Effector memory CD8-positive, alpha-beta T cell (primary cell): ENCODE measurements at regions not wholly inside any gene's neighbourhood (a gene's known extent, or its start where the extent isn't known, plus 50 kb on each side); places are given as distances from the start of the nearest gene placed in this dataset.
"Not testable (repeated sequence)": the region's sequence is repeated elsewhere in the genome, so short reads cannot be mapped to it uniquely, and the experiment has no call there.

Source experiments
- ATAC-seq: fragments of 150-1000 bp; cut with Tn5 transposase; replicated peaks from 2 replicates; pipeline ENCODE4 v1.10.0; 2021; ENCODE audit warnings: mild to moderate bottlenecking, moderate library complexity
- DNase-seq, 3 experiments: peaks; one replicate each; pipeline ENCODE4 v3.0.0; 2021
- H3K27ac Mint-ChIP-seq, 2 donors: one replicate each; pipeline ENCODE4 v1.8.0; 2022; ENCODE audit warnings: mild to moderate bottlenecking in 2 of 2, mixed read lengths in 2 of 2, moderate library complexity in 2 of 2
- H3K27me3 Mint-ChIP-seq, 2 donors: one replicate each; pipeline ENCODE4 v1.8.0; 2022; ENCODE audit warnings: mixed read lengths in 2 of 2
- H3K36me3 Mint-ChIP-seq: one replicate; pipeline ENCODE4 v1.8.0; 2022; ENCODE audit warnings: mild to moderate bottlenecking, moderate library complexity, mixed read lengths; ENCODE audit not compliant: insufficient read depth
- H3K4me1 Mint-ChIP-seq, 2 donors: one replicate each; pipeline ENCODE4 v1.8.0; 2022; ENCODE audit warnings: low read depth in 2 of 2, mixed read lengths in 2 of 2
- H3K4me3 Mint-ChIP-seq, 2 donors: one replicate each; pipeline ENCODE4 v1.8.0; 2022; ENCODE audit warnings: mild to moderate bottlenecking in 2 of 2, mixed read lengths in 2 of 2, moderate library complexity in 2 of 2
- H3K9me3 Mint-ChIP-seq, 2 donors: one replicate each; pipeline ENCODE4 v1.8.0; 2022; ENCODE audit warnings: mixed read lengths in 2 of 2

DNA sequence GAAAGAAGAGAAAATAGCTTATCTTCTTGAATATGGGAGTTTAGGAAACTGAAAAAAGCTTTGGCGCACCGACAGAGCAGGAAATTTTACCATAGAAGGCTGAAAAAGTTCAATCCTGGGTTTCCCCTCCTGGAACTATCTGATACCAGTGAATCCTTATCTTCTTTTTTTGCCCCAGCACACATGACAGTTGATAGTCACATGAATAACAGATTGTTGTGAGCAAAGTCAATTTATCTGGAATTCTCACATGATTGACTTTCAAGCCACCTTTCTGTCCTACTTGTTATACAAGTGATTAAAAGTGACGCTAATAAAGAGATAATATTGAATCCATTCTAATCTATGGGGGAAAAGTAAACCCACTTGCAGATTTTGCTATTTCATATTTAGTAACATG lies 365.8 kb upstream of the NPVF start:
- H3K27ac Mint-ChIP-seq: no peak overlapping the region
- H3K27me3 Mint-ChIP-seq: peaks cover 26 to 45% of the 10 kb centered on the region in 2 donors
- H3K4me3 Mint-ChIP-seq: no peak overlapping the region
- no peaks in the 10 kb centered on the region for H3K4me1 Mint-ChIP-seq
- DNase-seq (no peak), ATAC-seq (no peak)
- H3K9me3 Mint-ChIP-seq: peaks cover 0 to 10% of the 10 kb centered on the region in 2 donors
- H3K36me3 Mint-ChIP-seq: peaks cover 4% of the 10 kb centered on the region

DNA sequence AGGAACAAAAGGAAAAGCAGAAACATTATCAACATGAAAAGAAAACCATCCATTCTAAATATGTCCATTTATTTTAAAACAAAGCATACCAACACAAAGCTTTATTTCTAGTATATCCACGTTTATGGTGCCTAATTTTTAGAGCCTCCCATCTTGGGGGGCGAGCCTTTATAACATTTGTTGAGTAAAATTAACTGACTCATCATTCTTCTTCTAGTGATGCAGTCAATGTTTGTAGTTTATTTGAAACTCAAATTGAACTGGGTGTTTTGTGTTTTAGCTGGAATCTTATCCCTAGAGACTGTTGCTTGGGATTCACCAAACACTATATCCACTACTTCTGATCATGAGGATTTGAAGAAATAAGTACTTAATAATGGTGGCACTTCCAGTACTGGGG lies 366.4 kb upstream of the NPVF start:
- peaks cover 0 to 10% of the 10 kb centered on the region in 2 donors for H3K9me3 Mint-ChIP-seq
- H3K27ac Mint-ChIP-seq: no peak overlapping the region
- no peak overlapping the region for H3K4me3 Mint-ChIP-seq
- peaks cover 4% of the 10 kb centered on the region for H3K36me3 Mint-ChIP-seq
- no peak for ATAC-seq
- DNase-seq: no peak
- H3K4me1 Mint-ChIP-seq: no peaks in the 10 kb centered on the region
- peaks cover 26 to 43% of the 10 kb centered on the region in 2 donors for H3K27me3 Mint-ChIP-seq

DNA sequence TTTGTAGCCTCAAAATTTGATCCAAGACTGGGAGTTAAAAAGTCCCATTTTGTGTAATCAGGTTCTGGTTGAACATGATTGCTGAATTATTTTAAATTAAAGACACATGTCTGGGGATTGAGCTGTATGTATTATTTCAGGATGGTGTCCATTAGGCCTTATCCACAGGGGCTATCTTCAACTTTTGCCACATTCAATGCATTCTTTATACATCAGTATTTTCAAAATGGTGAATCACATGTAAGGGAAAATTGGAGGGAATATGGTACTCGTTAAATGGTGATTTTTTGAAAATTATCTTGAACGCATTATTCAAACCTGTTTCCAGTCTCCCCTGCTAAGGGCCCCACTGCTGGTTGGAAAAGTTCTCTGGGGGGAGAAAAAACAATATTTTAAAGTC lies 367.7 kb upstream of the NPVF start:
- peaks cover 4% of the 10 kb centered on the region for H3K36me3 Mint-ChIP-seq
- no peak overlapping the region for H3K4me3 Mint-ChIP-seq
- DNase-seq (no peak), ATAC-seq (no peak)
- no peaks in the 10 kb centered on the region for H3K4me1 Mint-ChIP-seq
- H3K9me3 Mint-ChIP-seq: peaks cover 0 to 10% of the 10 kb centered on the region in 2 donors
- H3K27ac Mint-ChIP-seq: no peak overlapping the region
- peaks cover 29 to 46% of the 10 kb centered on the region in 2 donors for H3K27me3 Mint-ChIP-seq

DNA sequence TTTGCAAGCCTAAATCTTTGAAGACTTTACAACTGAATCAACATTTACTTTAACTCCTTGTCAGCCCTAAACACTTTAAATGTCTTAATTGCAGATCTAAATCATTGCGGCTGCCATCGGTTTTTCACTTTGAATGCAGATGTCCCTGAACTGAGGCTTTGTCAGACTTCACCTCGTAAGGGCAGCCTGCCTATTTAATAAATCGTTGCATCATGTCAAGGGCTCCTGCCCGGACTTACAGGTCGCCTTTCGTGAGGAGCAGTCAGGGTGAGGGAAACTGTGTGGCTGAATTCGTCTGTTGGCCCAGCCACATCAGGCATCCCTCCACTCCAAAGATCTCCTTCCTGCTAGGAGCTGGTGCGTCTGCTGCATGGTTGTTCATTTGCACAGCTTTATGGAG lies 368.2 kb upstream of the NPVF start:
- ATAC-seq (no peak), DNase-seq (no peak)
- Mint-ChIP-seq H3K4me1 (no peaks in the 10 kb centered on the region), H3K27me3 (peaks cover 31 to 46% of the 10 kb centered on the region in 2 donors), H3K4me3 (no peak overlapping the region), H3K9me3 (peaks cover 0 to 10% of the 10 kb centered on the region in 2 donors), H3K36me3 (peaks cover 4% of the 10 kb centered on the region), H3K27ac (no peak overlapping the region)

DNA sequence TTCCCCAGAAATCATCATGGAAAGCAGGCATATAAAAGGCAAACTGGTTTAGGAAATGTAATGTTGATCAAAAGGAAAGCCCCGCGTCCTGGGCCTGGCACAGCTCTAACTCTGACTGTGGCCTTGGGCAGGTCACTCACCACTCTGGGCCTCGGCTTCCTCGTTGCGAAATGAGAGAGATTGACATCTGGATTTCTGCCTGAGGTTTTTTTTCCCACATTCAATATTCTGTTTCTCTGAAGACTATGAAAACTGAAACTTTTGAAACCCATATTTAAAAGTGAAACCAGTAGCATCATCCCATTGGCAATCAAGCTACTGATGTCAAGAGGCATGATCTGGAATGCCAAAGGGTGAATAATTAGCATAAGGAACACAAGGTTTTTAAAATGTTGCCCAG lies 369.7 kb upstream of the NPVF start:
- H3K4me1 Mint-ChIP-seq: no peaks in the 10 kb centered on the region
- ATAC-seq: no peak
- no peak overlapping the region for H3K4me3 Mint-ChIP-seq
- no peak overlapping the region for H3K27ac Mint-ChIP-seq
- peaks cover 0 to 10% of the 10 kb centered on the region in 2 donors for H3K9me3 Mint-ChIP-seq
- peaks cover 21 to 34% of the 10 kb centered on the region in 2 donors for H3K27me3 Mint-ChIP-seq
- H3K36me3 Mint-ChIP-seq: peaks cover 4% of the 10 kb centered on the region
- DNase-seq: no peak

DNA sequence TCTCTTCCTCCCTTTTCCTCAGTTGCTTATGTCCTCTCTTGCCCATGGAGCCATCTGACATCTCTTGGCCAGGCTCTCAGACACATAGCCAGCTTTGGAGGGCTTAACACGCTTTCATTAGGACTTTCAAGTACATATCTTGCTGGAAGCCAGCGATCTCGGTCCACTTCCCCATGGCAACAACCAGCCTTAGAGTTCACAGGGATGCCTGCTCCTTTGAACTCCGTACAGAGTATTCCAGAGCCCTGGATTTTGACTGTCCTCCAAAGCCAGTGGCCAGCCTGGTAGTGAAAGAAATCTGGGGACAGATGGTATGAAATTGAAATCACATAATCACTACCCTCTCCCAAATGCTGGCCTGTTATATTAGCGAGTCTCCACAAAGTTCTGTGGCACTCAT lies 370.5 kb upstream of the NPVF start:
- ATAC-seq (no peak), DNase-seq (no peak)
- no peak overlapping the region for H3K4me3 Mint-ChIP-seq
- H3K27ac Mint-ChIP-seq: no peak overlapping the region
- no peaks in the 10 kb centered on the region for H3K4me1 Mint-ChIP-seq
- H3K27me3 Mint-ChIP-seq: peaks cover 21 to 33% of the 10 kb centered on the region in 2 donors
- peaks cover 4% of the 10 kb centered on the region for H3K36me3 Mint-ChIP-seq
- H3K9me3 Mint-ChIP-seq: peaks cover 0 to 10% of the 10 kb centered on the region in 2 donors

DNA sequence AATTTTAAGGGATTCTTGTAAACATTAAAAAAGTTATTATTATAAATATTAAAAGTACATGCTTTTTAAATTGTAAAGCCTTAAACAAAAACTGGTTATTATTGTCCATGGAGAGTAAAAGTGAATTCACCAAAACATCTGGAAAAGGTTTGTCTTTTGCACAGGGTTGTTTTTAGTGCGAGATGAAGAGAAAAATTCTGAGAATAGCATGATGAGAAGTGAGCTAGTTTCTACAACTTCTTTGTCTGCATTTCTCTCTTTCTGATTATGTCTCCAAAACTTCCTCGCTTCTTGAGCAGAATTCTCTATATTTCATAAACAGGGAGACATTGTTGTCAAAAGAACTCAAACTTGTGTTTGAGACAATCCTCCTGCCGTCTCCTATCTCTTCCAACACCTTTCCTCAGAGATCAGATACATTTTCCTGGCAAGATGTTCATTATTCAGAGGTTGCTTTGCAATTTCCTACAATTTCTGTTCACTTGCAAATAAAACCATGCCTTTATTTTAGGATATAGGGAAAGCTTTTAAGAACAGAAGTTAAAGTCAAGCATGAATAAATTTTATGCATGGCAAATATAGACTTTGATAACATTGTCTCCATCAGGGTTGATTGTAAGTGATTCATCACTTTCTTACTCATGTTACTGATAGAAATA lies 372.1 kb upstream of the NPVF start:
- H3K4me3 Mint-ChIP-seq: no peak overlapping the region
- no peak overlapping the region for H3K27ac Mint-ChIP-seq
- H3K4me1 Mint-ChIP-seq: no peaks in the 10 kb centered on the region
- H3K9me3 Mint-ChIP-seq: peaks cover 0 to 10% of the 10 kb centered on the region in 2 donors
- DNase-seq (no peak), ATAC-seq (no peak)
- peaks cover 4% of the 10 kb centered on the region for H3K36me3 Mint-ChIP-seq
- H3K27me3 Mint-ChIP-seq: peaks cover 21 to 33% of the 10 kb centered on the region in 2 donors

DNA sequence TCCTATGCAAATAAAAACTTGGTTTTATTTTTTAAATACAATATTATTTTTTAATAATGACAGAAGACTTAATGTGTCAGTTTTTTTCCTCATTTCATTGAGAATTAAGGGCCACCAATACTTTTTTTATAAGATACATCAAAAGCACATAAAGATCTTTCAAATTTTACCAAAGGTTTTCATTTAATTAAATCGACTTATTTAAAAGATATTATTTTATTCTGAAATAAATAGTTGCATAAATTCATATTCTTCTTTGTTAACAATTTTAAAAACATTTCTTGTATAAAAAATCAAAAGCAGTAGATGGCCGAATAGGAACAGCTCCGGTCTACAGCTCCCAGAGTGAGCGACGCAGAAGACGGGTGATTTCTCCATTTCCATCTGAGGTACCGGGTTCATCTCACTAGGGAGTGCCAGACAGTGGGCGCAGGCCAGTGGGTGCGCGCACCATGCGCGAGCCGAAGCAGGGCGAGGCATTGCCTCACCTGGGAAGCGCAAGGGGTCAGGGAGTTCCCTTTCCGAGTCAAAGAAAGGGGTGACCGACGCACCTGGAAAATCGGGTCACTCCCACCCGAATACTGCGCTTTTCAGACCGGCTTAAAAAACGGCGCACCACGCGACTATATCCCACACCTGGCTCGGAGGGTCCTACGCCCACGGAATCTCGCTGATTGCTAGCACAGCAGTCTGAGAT lies 374.6 kb upstream of the NPVF start:
- not testable (repeated sequence) for ATAC-seq, DNase-seq, H3K36me3 Mint-ChIP-seq, H3K9me3 Mint-ChIP-seq, H3K27ac Mint-ChIP-seq, H3K4me3 Mint-ChIP-seq, H3K4me1 Mint-ChIP-seq
- peaks cover 19 to 21% of the 10 kb centered on the region in 2 donors for H3K27me3 Mint-ChIP-seq

DNA sequence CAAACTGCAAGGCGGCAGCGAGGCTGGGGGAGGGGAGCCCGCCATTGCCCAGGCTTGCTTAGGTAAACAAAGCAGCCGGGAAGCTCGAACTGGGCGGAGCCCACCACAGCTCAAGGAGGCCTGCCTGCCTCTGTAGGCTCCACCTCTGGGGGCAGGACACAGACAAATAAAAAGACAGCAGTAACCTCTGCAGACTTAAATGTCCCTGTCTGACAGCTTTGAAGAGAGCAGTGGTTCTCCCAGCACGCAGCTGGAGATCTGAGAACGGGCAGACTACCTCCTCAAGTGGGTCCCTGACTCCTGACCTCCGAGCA lies 375.1 kb upstream of the NPVF start:
- ATAC-seq, H3K9me3 Mint-ChIP-seq, DNase-seq, H3K36me3 Mint-ChIP-seq, H3K27ac Mint-ChIP-seq, H3K4me3 Mint-ChIP-seq, H3K4me1 Mint-ChIP-seq: not testable (repeated sequence)
- H3K27me3 Mint-ChIP-seq: peaks cover 19 to 21% of the 10 kb centered on the region in 2 donors

DNA sequence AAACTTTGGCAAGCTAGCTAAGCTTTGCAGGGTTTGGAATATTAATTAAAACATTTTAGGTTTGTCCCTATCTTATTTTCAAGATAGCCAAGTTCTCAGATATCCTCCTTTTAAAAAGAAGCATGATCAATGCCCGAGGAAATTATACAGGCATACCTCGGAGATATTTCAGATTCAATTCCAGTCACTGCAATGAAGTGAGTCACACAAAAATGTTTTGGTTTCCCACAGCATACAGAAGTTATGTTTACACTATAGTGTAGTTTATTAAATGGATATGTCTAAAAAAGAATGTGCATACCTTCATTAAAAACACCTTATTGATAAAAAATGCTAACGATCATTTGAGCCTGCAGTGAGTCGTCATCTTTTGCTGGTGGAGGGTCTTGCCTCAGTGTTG lies 382.9 kb upstream of the NPVF start:
- DNase-seq (no peak), ATAC-seq (no peak)
- Mint-ChIP-seq H3K27me3 (peaks cover 16 to 27% of the 10 kb centered on the region in 2 donors), H3K36me3 (no peaks in the 10 kb centered on the region), H3K4me3 (no peak overlapping the region), H3K9me3 (no peaks in the 10 kb centered on the region), H3K27ac (no peak overlapping the region), H3K4me1 (no peaks in the 10 kb centered on the region)

DNA sequence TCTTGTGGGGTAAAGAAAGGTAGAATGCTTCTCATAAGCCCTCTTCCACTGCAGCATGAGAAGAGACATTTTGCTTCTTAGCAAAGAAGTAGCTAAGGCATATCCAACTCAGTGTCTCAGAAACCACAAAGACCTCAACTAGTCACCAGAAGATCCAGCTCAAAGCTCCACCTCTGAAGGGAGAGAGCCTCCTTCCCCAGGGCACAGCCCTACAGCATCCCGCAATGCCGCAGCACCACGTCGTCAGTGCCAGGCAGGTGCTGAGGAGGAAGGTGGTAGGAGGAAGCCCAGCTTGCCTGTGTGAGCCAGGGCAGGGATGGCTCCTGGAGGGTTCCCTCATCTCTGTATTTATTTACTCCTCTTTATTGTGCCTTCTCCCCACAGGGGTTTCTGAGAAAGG lies 385.6 kb upstream of the NPVF start:
- Mint-ChIP-seq H3K9me3 (no peaks in the 10 kb centered on the region), H3K36me3 (no peaks in the 10 kb centered on the region), H3K27me3 (peaks cover 25 to 27% of the 10 kb centered on the region in 2 donors), H3K4me1 (no peaks in the 10 kb centered on the region), H3K4me3 (no peak overlapping the region), H3K27ac (no peak overlapping the region)
- ATAC-seq: no peak
- no peak for DNase-seq

DNA sequence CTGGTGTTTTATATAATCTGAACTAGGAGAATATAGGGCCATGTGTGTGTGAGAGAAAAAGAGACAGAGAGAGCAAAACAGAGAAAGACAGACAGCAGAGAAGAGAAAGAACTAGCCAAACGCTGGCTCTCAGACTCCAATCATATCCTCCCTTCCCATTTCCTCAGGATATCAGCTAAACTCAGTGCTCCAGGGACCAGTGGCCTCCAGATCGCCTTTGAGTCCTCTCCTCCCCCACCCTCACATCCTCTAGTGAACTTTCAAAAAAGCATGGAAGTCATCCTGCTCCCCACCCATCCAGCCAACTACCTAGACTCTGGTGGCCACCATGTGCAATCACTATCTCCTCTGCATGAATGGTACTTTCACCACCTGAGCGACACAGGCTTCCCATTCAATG lies 386.1 kb upstream of the NPVF start:
- H3K4me3 Mint-ChIP-seq: no peak overlapping the region

DNA sequence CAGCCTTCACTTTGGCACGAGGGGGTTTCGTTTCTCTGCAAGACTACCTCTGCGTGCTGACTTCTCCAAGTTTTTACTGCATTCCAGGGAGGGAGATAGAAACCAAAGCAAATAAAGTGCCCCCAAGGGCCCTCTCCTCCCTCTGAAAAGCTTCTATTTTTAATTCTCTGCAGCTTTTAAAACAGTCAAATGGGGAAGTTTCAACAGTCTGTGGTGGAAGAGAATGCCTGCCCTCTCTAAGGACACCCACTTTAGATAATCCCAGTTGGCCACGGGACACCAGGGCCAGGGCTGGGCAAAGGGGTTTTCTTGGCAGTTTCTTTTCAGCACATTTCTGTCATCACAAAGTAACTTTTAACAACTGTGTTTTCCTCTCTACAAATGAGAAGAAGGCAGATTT lies 386.7 kb upstream of the NPVF start:
- Mint-ChIP-seq H3K36me3 (no peaks in the 10 kb centered on the region), H3K9me3 (no peaks in the 10 kb centered on the region), H3K4me3 (no peak overlapping the region), H3K27ac (no peak overlapping the region), H3K4me1 (peaks cover 0 to 1% of the 10 kb centered on the region in 2 donors), H3K27me3 (peaks cover 20 to 27% of the 10 kb centered on the region in 2 donors)
- no peak for DNase-seq
- no peak for ATAC-seq

More for the DNA sequence above, 386.1 kb upstream of the NPVF start:
- no peak overlapping the region for H3K27ac Mint-ChIP-seq
- no peaks in the 10 kb centered on the region for H3K4me1 Mint-ChIP-seq
- peaks cover 25 to 27% of the 10 kb centered on the region in 2 donors for H3K27me3 Mint-ChIP-seq
- no peak for ATAC-seq
- no peaks in the 10 kb centered on the region for H3K9me3 Mint-ChIP-seq
- no peak for DNase-seq
- H3K36me3 Mint-ChIP-seq: no peaks in the 10 kb centered on the region

DNA sequence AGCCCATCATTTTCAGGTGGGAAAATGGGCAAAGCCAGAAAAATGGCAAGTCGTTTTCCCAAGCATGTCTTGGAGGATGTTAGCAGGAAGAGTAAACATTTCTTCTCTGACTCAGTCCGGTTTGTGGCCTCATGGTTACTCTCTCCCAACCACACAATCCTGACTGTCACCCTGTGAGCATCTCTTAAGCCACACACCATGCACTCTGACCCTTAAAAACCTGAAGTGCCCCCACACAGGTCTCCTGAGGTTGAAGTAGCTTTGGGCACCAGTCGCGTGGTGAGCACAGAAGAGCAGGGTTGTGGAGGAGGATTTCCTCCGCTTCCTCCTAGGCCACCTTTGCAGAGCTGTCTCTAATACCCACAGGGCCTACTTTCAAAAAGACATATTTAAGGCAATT lies 387.3 kb upstream of the NPVF start:
- ATAC-seq (no peak), DNase-seq (no peak)
- no peak overlapping the region for H3K4me3 Mint-ChIP-seq
- H3K36me3 Mint-ChIP-seq: no peaks in the 10 kb centered on the region
- H3K4me1 Mint-ChIP-seq: peaks cover 0 to 6% of the 10 kb centered on the region in 2 donors
- peaks cover 20 to 27% of the 10 kb centered on the region in 2 donors for H3K27me3 Mint-ChIP-seq
- H3K9me3 Mint-ChIP-seq: no peaks in the 10 kb centered on the region
- H3K27ac Mint-ChIP-seq: no peak overlapping the region
